ENCODE measurements at regions not wholly inside any gene's neighbourhood (a gene's known extent, or its start where the extent isn't known, plus 50 kb on each side); places are given as distances from the start of the nearest gene placed in this dataset.
A peak's percentile ranks its signal among the peaks of the same experiment; 100 is the strongest.

- DNase-seq (no peak), ATAC-seq (peak; percentile 68 to 85)
- no peak overlapping the region for H3K27ac ChIP-seq
- no peaks in the 10 kb centered on the region for H3K9me3 ChIP-seq
- H3K4me3 ChIP-seq = no peak overlapping the region
- no peaks in the 10 kb centered on the region for H3K36me3 ChIP-seq
- peaks cover 4% of the 10 kb centered on the region for H3K4me1 ChIP-seq
- intact Hi-C loops (cut with DNase I) = no loop called here
- no peak for TF ChIP-seq CTCF (IDR thresholded peaks at IDR 0.05)
- H3K27me3 ChIP-seq (ENCODE audit: low read depth) = no peaks in the 10 kb centered on the region
Observed at GRCh38 chr6:105553171-105553570, 150.3 kb upstream of the PREP start.

- Histone ChIP-seq H3K9me3 (no peaks in the 10 kb centered on the region), H3K36me3 (no peaks in the 10 kb centered on the region), H3K27me3 (ENCODE audit: low read depth) (no peaks in the 10 kb centered on the region), H3K27ac (no peak overlapping the region), H3K4me1 (peaks cover 4% of the 10 kb centered on the region), H3K4me3 (no peak overlapping the region)
- ATAC-seq (no peak), DNase-seq (no peak)
- intact Hi-C loops (cut with DNase I) = no loop called here
- TF ChIP-seq CTCF (IDR thresholded peaks at IDR 0.05) = no peak
Observed at GRCh38 chr6:105550955-105551620, 148.2 kb upstream of the PREP start.

- H3K27me3 ChIP-seq (ENCODE audit: low read depth) = no peaks in the 10 kb centered on the region
- no peak overlapping the region for H3K4me3 ChIP-seq
- TF ChIP-seq CTCF (IDR thresholded peaks at IDR 0.05) = no peak
- H3K4me1 ChIP-seq = no peaks in the 10 kb centered on the region
- no peaks in the 10 kb centered on the region for H3K36me3 ChIP-seq
- DNase-seq (no peak), ATAC-seq (no peak)
- intact Hi-C loops (cut with DNase I) = no loop called here
- H3K27ac ChIP-seq = no peak overlapping the region
- H3K9me3 ChIP-seq = no peaks in the 10 kb centered on the region
Observed at GRCh38 chr6:105546754-105547153, 143.9 kb upstream of the PREP start.

- intact Hi-C loops (cut with DNase I) = no loop called here
- H3K4me3 ChIP-seq = no peak overlapping the region
- DNase-seq (no peak), ATAC-seq (no peak)
- no peaks in the 10 kb centered on the region for H3K36me3 ChIP-seq
- no peaks in the 10 kb centered on the region for H3K4me1 ChIP-seq
- no peaks in the 10 kb centered on the region for H3K9me3 ChIP-seq
- no peaks in the 10 kb centered on the region for H3K27me3 ChIP-seq (ENCODE audit: low read depth)
- H3K27ac ChIP-seq = no peak overlapping the region
- no peak for TF ChIP-seq CTCF (IDR thresholded peaks at IDR 0.05)
Observed at GRCh38 chr6:105545947-105546731, 143.3 kb upstream of the PREP start.

GRCh38 chr6:105545228-105545920 lies 142.5 kb upstream of the PREP start:
- Histone ChIP-seq H3K36me3 (no peaks in the 10 kb centered on the region), H3K9me3 (no peaks in the 10 kb centered on the region), H3K27me3 (ENCODE audit: low read depth) (no peaks in the 10 kb centered on the region), H3K27ac (no peak overlapping the region), H3K4me3 (no peak overlapping the region), H3K4me1 (no peaks in the 10 kb centered on the region)
- no peak for ATAC-seq
- intact Hi-C loops (cut with DNase I) = no loop called here
- TF ChIP-seq CTCF (IDR thresholded peaks at IDR 0.05) = no peak
- DNase-seq = no peak

All from lower lobe of right lung (tissue), 2 donors.